Colonic mucosa (tissue), 4 donors: ENCODE measurements at regions not wholly inside any gene's neighbourhood (a gene's known extent, or its start where the extent isn't known, plus 50 kb on each side); places are given as distances from the start of the nearest gene placed in this dataset.

Source experiments
- DNase-seq: peaks from one replicate; pipeline ENCODE4 v3.0.0-alpha.2; 2020
- H3K27ac ChIP-seq: fragments of 200-600 bp; one replicate; pipeline ENCODE4 v1.8.0; 2021
- H3K27me3 ChIP-seq: fragments of 200-600 bp; one replicate; pipeline ENCODE4 v1.8.0; 2021
- H3K36me3 ChIP-seq: fragments of 200-600 bp; one replicate; pipeline ENCODE4 v1.8.0; 2021
- H3K4me1 ChIP-seq: fragments of 200-600 bp; one replicate; pipeline ENCODE4 v1.8.0; 2021; ENCODE audit warnings: mild to moderate bottlenecking
- H3K4me3 ChIP-seq: fragments of 200-600 bp; one replicate; pipeline ENCODE4 v1.8.0; 2021
- H3K9ac ChIP-seq, 2 donors: one replicate each; pipeline ENCODE4 v1.7.0; 2013; ENCODE audit warnings: control low read depth in 2 of 2, low read depth in 2 of 2, low read length in 2 of 2
- H3K9me3 ChIP-seq: fragments of 200-600 bp; one replicate; pipeline ENCODE4 v1.8.0; 2021
- intact Hi-C: fragments of 100-400 bp; cut with DNase I; formaldehyde crosslinking; loops from one replicate; pipeline ENCODE4 v1.14.1; 2022
- TF ChIP-seq, protein P1 (sequence below): fragments of 200-600 bp; IDR thresholded peaks from one replicate; pipeline ENCODE4 v1.8.0; 2022; ENCODE audit warnings: antibody characterized with exemption, mild to moderate bottlenecking
- donor health status: healthy.
- donor health status: DM: no; HTN: no; CAD: no.
- donor health status: DM: no; HTN: no; CAD: no.

DNA sequence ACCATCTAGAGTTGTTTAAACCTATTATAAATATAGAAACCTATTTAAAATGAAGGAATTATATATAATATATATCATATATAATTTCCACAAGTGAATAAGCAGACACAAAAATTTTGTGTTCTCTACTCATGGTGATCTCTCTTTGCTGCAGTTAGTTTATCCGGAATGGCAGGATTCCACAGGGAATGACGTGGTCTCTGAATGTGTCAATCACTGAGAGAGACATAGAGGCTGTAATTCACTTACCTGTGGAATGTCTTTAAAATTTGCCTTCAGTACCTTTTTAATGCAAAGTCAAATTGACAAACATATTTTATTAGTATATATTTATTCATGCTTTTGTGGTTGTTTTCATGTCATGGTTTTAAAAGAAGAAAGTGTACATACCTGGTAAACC is 669.3 kb downstream of the NLGN4X start:
- intact Hi-C loops = no loop called here
- no peak overlapping the region for H3K9ac ChIP-seq
- DNase-seq = no peak
- H3K36me3 ChIP-seq = no peaks in the 10 kb centered on the region
- no peaks in the 10 kb centered on the region for H3K9me3 ChIP-seq
- no peaks in the 10 kb centered on the region for H3K27me3 ChIP-seq
- no peak overlapping the region for H3K27ac ChIP-seq
- TF ChIP-seq, protein P1, sequence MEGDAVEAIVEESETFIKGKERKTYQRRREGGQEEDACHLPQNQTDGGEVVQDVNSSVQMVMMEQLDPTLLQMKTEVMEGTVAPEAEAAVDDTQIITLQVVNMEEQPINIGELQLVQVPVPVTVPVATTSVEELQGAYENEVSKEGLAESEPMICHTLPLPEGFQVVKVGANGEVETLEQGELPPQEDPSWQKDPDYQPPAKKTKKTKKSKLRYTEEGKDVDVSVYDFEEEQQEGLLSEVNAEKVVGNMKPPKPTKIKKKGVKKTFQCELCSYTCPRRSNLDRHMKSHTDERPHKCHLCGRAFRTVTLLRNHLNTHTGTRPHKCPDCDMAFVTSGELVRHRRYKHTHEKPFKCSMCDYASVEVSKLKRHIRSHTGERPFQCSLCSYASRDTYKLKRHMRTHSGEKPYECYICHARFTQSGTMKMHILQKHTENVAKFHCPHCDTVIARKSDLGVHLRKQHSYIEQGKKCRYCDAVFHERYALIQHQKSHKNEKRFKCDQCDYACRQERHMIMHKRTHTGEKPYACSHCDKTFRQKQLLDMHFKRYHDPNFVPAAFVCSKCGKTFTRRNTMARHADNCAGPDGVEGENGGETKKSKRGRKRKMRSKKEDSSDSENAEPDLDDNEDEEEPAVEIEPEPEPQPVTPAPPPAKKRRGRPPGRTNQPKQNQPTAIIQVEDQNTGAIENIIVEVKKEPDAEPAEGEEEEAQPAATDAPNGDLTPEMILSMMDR = no peak
- H3K4me1 ChIP-seq = no peaks in the 10 kb centered on the region
- H3K4me3 ChIP-seq = no peak overlapping the region

DNA sequence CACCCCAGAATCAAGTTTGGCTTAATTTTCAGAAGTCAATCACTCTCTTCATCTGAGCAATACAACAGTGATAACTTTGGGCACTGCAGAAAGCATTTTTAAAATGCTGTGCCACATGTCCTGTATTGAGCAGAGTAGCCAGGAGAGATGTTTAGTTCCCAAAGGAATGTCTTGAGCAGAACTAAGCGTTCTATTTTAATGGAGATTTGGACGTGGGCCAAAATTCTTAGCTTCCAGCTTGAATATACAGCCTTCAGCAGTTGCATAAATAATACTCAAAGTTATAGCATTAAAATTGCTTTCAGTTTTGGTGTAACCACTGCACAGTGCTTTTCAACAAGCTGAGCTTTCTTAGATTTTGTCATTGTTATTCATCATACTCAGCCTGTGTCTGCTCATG is 679.2 kb downstream of the NLGN4X start:
- no peak for DNase-seq
- Histone ChIP-seq H3K4me1 (no peaks in the 10 kb centered on the region), H3K4me3 (no peak overlapping the region), H3K36me3 (no peaks in the 10 kb centered on the region), H3K27ac (no peak overlapping the region), H3K9me3 (no peaks in the 10 kb centered on the region), H3K27me3 (no peaks in the 10 kb centered on the region), H3K9ac (no peak overlapping the region)
- intact Hi-C loops = no loop called here
- TF ChIP-seq, protein P1 = no peak

DNA sequence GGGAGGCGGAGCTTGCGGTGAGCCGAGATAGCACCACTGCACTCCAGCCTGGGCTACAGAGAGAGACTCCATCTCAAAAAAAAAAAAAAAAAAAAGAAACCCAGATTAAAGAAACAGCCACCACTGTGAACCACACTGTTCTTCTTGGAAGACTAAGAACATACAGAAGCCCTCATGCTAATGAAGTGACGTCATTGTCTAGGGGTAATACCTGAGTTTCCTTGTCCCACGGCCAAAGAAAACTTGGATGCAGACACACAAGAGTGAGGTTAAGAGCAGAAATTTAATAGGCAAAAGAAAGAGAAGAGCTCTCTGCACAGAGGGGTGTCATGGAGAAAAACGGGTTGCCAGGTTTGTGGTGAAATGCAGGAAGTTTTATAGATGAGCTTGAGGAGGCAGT is 691.6 kb downstream of the NLGN4X start:
- TF ChIP-seq, protein P1 = no peak

DNA sequence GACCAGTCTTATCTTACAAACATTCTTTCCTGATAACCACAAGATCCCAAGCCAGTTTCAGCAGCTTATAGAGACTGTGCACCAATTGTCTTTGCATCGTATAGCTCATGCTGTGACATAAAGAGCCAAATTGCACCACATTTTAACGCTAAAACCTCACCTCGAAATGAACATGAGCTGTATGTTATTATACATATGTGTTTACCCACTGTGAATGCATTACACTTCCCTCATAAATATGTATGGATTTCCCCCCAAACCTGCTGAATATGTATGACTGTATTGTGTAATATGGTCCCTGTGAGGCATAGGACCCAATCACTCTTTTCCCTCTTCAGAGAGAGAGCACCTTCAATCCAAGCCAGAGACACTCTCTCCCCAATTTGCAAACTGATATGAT is 692.4 kb downstream of the NLGN4X start:
- TF ChIP-seq, protein P1 = no peak
- Histone ChIP-seq H3K27ac (no peak overlapping the region), H3K4me1 (no peaks in the 10 kb centered on the region), H3K9ac (no peak overlapping the region), H3K27me3 (no peaks in the 10 kb centered on the region), H3K4me3 (no peak overlapping the region), H3K9me3 (no peaks in the 10 kb centered on the region), H3K36me3 (no peaks in the 10 kb centered on the region)
- intact Hi-C loops = no loop called here
- DNase-seq = no peak

More for the DNA sequence above, 691.6 kb downstream of the NLGN4X start:
- Histone ChIP-seq H3K27ac (no peak overlapping the region), H3K27me3 (no peaks in the 10 kb centered on the region), H3K9me3 (no peaks in the 10 kb centered on the region), H3K36me3 (no peaks in the 10 kb centered on the region), H3K9ac (no peak overlapping the region), H3K4me3 (no peak overlapping the region), H3K4me1 (no peaks in the 10 kb centered on the region)
- no peak for DNase-seq
- intact Hi-C loops = no loop called here

DNA sequence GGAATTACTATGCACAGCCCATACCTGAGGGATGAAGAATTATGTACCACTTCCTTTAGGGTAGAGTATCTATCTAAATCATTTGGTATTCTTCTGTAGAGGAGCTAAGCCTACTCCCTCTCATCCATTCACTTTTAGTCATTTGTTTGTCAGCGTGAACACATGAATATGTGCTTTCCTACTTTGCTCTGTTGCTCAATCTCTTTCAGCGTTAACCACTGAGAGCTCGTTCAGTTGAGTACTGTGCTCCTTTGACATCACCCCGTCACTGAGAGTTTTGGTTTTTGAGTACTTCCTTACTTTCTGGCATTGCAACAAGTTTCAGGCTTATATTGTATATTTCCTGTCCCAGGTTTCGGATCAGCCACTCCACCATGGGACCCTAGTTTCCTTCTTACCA is 700.6 kb downstream of the NLGN4X start:
- no peak overlapping the region for H3K4me3 ChIP-seq
- no peaks in the 10 kb centered on the region for H3K36me3 ChIP-seq
- H3K27ac ChIP-seq = no peak overlapping the region
- TF ChIP-seq, protein P1 = no peak
- no peaks in the 10 kb centered on the region for H3K9me3 ChIP-seq
- intact Hi-C loops = no loop called here
- no peaks in the 10 kb centered on the region for H3K4me1 ChIP-seq
- no peaks in the 10 kb centered on the region for H3K27me3 ChIP-seq
- DNase-seq = no peak
- H3K9ac ChIP-seq = no peak overlapping the region

DNA sequence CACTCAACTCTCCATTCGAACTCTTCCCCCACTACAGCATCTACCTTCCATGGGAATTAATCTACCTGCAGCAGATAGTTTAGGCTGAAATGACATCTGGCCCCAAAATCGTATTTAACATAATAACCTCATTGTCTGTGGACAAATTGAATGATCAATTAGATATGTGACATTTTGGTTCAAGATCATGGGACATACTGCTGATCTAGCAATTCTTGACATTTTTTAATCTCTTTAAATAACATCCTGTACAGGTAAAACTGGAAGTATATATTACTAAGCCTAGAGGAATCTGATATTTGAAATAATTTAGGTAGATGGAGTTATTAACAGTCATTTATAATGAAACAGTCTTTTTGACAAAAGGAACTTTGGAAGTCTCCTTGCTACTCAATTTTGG is 702.5 kb downstream of the NLGN4X start:
- no peak for DNase-seq
- H3K36me3 ChIP-seq = no peaks in the 10 kb centered on the region
- H3K4me1 ChIP-seq = no peaks in the 10 kb centered on the region
- no peak overlapping the region for H3K9ac ChIP-seq
- no peak overlapping the region for H3K27ac ChIP-seq
- intact Hi-C loops = no loop called here
- H3K9me3 ChIP-seq = no peaks in the 10 kb centered on the region
- no peak overlapping the region for H3K4me3 ChIP-seq
- H3K27me3 ChIP-seq = no peaks in the 10 kb centered on the region
- TF ChIP-seq, protein P1 = no peak
